HepG2 (cell line): ENCODE measurements at regions not wholly inside any gene's neighbourhood (a gene's known extent, or its start where the extent isn't known, plus 50 kb on each side); places are given as distances from the start of the nearest gene placed in this dataset.

Experiments used
- ATAC-seq: fragments of 200-7000 bp; cut with Tn5 transposase; 3 replicates; pipeline ENCODE4 v1.9.1; 2020; ENCODE audit warnings: mild to moderate bottlenecking, moderate library complexity
- BruUV-seq: library from RNA; stranded (reverse); fragments of 400-500 nt; replicated peaks from 2 replicates; lab custom pipeline; 2021; lab: Mats Ljungman, UMichigan
- CTCF ChIA-PET: fragments of 300-600 bp; formaldehyde crosslinking; extraction: SDS; loops from one replicate; lab custom pipeline; 2021; ENCODE audit warnings: low total read pairs, inconsistent platforms, low intra/inter-chr PET ratio; lab: Yijun Ruan, JAX
- POLR2A ChIA-PET: fragments of 350-600 bp; sonication (Branson Sonifier 250); formaldehyde crosslinking; loops from one replicate; lab custom pipeline; 2020; ENCODE audit warnings: antibody characterized with exemption, inconsistent platforms; lab: Yijun Ruan, JAX
- DNase-seq: peaks from one replicate; pipeline ENCODE4 v3.0.0-alpha.2; 2015; ENCODE audit warnings: low spot score
- FAIRE-seq: peaks from 3 replicates; lab custom pipeline; 2011; peaks lifted over from hg19 to GRCh38; lab: Jason Lieb, UNC
- H2AFZ ChIP-seq: one replicate; pipeline ENCODE4 v1.6.1; 2011; ENCODE audit warnings: low read length, inconsistent platforms
- H3K27ac ChIP-seq: fragments of 300-600 bp; 3 replicates; pipeline ENCODE4 v1.8.0; 2011; ENCODE audit warnings: mixed run types, mild to moderate bottlenecking, mixed read lengths, low read length, inconsistent platforms; ENCODE audit not compliant: insufficient read depth; ENCODE audit errors: extremely low read length
- H3K27me3 ChIP-seq, 2 experiments: fragments of 200-600 bp in 1 of 2; 2 replicates in 1 of 2; 3 replicates in 1 of 2; pipeline versions ENCODE4 v1.6.0 to v1.8.0; 2011; ENCODE audit warnings: low read length in 2 of 2, mild to moderate bottlenecking in 2 of 2, moderate library complexity in 2 of 2, inconsistent platforms in 1 of 2; ENCODE audit not compliant: insufficient read depth in 2 of 2, control insufficient read depth in 1 of 2
- H3K36me3 ChIP-seq, 2 experiments: fragments of 200-600 bp in 1 of 2; replicated peaks in 1 of 2; 2 replicates in 1 of 2; 3 replicates in 1 of 2; pipeline versions ENCODE4 v1.5.1 to v1.8.0; 2011; ENCODE audit warnings: low read length in 2 of 2, inconsistent platforms in 1 of 2; ENCODE audit not compliant: insufficient read depth in 2 of 2, control insufficient read depth in 1 of 2
- H3K4me1 ChIP-seq: 2 replicates; pipeline ENCODE4 v1.5.1; 2012; ENCODE audit warnings: low read length, inconsistent platforms; ENCODE audit not compliant: insufficient read depth
- H3K4me2 ChIP-seq: 2 replicates; pipeline ENCODE4 v1.6.0; 2011; ENCODE audit warnings: low read depth, low read length, inconsistent platforms
- H3K4me3 ChIP-seq, 3 experiments: fragments of 200-600 bp in 1 of 3; sonication (generic), shearing (Covaris generic) in 1 of 3; replicated peaks in 1 of 3; 2 replicates each; pipeline ENCODE4 v1.5.1; 2011 to 2016; ENCODE audit warnings: low read length in 3 of 3, inconsistent platforms in 2 of 3, low read depth in 2 of 3, mild to moderate bottlenecking in 2 of 3, control low read depth in 1 of 3, mixed read lengths in 1 of 3; ENCODE audit not compliant: insufficient read depth in 1 of 3
- H3K79me2 ChIP-seq: one replicate; pipeline ENCODE4 v1.6.1; 2011; ENCODE audit warnings: low read length, inconsistent platforms; ENCODE audit not compliant: insufficient read depth
- H3K9ac ChIP-seq: 2 replicates; pipeline ENCODE4 v1.6.0; 2011; ENCODE audit warnings: mild to moderate bottlenecking, low read depth, low read length, inconsistent platforms; ENCODE audit not compliant: insufficient read depth
- H3K9me3 ChIP-seq: 2 replicates; pipeline ENCODE4 v1.5.1; 2012; ENCODE audit warnings: mild to moderate bottlenecking, low read length
- H4K20me1 ChIP-seq: 2 replicates; pipeline ENCODE4 v1.6.0; 2011; ENCODE audit warnings: inconsistent platforms, mild to moderate bottlenecking, low read length, moderate library complexity; ENCODE audit not compliant: insufficient read depth
- CBX5 ChIP-seq: sonication (generic); formaldehyde crosslinking; IDR thresholded peaks from 2 replicates; pipeline ENCODE4 v1.4.0; 2020; ENCODE audit warnings: missing genetic modification reagents, borderline replicate concordance
- HOXD1 ChIP-seq: sonication (generic); formaldehyde crosslinking; IDR thresholded peaks from 2 replicates; pipeline ENCODE4 v1.5.0; 2020; ENCODE audit warnings: missing genetic modification reagents
- MLLT10 ChIP-seq: sonication (generic); formaldehyde crosslinking; IDR thresholded peaks from 2 replicates; pipeline ENCODE4 v1.4.0; 2020; ENCODE audit warnings: missing genetic modification reagents
- NFIC ChIP-seq: IDR thresholded peaks from 2 replicates; pipeline ENCODE4 v1.6.1; 2012; ENCODE audit warnings: mild to moderate bottlenecking, low read length, inconsistent platforms
- NFYB ChIP-seq: sonication (generic); formaldehyde crosslinking; IDR thresholded peaks from 2 replicates; pipeline ENCODE4 v1.4.0; 2020; ENCODE audit warnings: missing genetic modification reagents
- RBM22 ChIP-seq: fragments of 200-400 bp; formaldehyde crosslinking; optimal IDR thresholded peaks from 2 replicates; pipeline ENCODE3; 2017; ENCODE audit warnings: mild to moderate bottlenecking, low read length, moderate library complexity
- SNAPC2 ChIP-seq: sonication (generic); formaldehyde crosslinking; IDR thresholded peaks from 2 replicates; pipeline ENCODE4 v1.8.1; 2022; ENCODE audit warnings: mild to moderate bottlenecking, missing genetic modification reagents
- SOX6 ChIP-seq, 2 experiments: fragments of 450-650 bp in 1 of 2; sonication (generic) in 1 of 2; formaldehyde crosslinking in 1 of 2; IDR thresholded peaks; 2 replicates each; pipeline versions ENCODE4 v1.4.0 to v1.6.1; 2017 to 2020; ENCODE audit warnings: antibody characterized with exemption in 1 of 2, mild to moderate bottlenecking in 1 of 2, missing genetic modification reagents in 1 of 2
- THYN1 ChIP-seq: sonication (generic); formaldehyde crosslinking; IDR thresholded peaks from 2 replicates; pipeline ENCODE4 v1.8.1; 2023; ENCODE audit warnings: low read depth, mild to moderate bottlenecking, moderate library complexity, missing genetic modification reagents, borderline replicate concordance
- ZNF713 ChIP-seq: sonication (generic); formaldehyde crosslinking; IDR thresholded peaks from 2 replicates; pipeline ENCODE4 v1.4.0; 2020; ENCODE audit warnings: mild to moderate bottlenecking, missing genetic modification reagents
- in situ Hi-C: cut with HindIII; loops from 2 replicates; pipeline ENCODE4 v1.10.0; 2017; ENCODE audit warnings: low pct_unique_long_range_greater_than_20kb; ENCODE audit not compliant: extremely low pct_ligation_motif_present
- intact Hi-C: fragments of 100-400 bp; cut with micrococcal nuclease; formaldehyde crosslinking; loops from one replicate; pipeline ENCODE4 v1.10.0; 2022; ENCODE audit not compliant: unreplicated experiment
- TF ChIP-seq, protein P1 (sequence below): IDR thresholded peaks from 2 replicates; pipeline ENCODE4 v1.6.1; 2016; ENCODE audit warnings: missing genetic modification reagents, missing compliant biosample characterization
- TF ChIP-seq, protein P2 (sequence below): sonication (generic); formaldehyde crosslinking; IDR thresholded peaks from 2 replicates; pipeline ENCODE4 v1.8.0; 2022; ENCODE audit warnings: missing genetic modification reagents, mild to moderate bottlenecking, moderate library complexity, borderline replicate concordance
- TF ChIP-seq, protein P3 (sequence below): sonication (generic); formaldehyde crosslinking; IDR thresholded peaks from 2 replicates; pipeline ENCODE4 v1.4.0; 2020; ENCODE audit warnings: missing genetic modification reagents
- TF ChIP-seq, protein P4 (sequence below): conservative IDR thresholded peaks from 2 replicates; pipeline ENCODE4 v1.6.1; 2018; ENCODE audit warnings: missing genetic modification reagents

DNA sequence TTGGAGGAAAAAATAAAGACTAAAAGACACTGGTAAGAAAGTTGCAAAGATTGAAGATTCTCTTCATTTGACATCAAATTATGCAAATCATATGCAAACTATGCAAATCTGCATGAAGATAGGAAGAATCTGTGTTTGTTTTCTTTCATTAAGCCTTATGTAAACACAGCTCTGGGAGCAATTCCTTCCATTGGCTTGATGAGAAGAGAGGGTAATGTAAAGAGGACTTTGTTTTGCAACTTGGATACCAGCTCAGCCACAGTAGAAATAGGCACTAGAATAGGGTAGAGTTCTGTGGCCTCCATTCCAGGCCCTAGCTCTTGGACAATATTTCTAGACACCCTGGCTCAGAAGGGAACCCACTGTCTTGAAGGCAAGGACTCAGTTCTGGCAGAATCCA is 388.4 kb upstream of the RASGEF1B start:
- no peak for FAIRE-seq
- ChIA-PET CTCF (no interaction called here), POLR2A (no interaction called here)

More for the DNA sequence above, 388.4 kb upstream of the RASGEF1B start:
- TF ChIP-seq CBX5 (CRISPR knock-in tag) = no peak
- TF ChIP-seq NFIC = no peak
- TF ChIP-seq, protein P1, sequence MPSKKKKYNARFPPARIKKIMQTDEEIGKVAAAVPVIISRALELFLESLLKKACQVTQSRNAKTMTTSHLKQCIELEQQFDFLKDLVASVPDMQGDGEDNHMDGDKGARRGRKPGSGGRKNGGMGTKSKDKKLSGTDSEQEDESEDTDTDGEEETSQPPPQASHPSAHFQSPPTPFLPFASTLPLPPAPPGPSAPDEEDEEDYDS (CRISPR knock-in tag) = no peak
- no peak for TF ChIP-seq HOXD1 (CRISPR knock-in tag)
- TF ChIP-seq RBM22 = no peak
- TF ChIP-seq NFYB (CRISPR knock-in tag) = no peak
- TF ChIP-seq, protein P2, sequence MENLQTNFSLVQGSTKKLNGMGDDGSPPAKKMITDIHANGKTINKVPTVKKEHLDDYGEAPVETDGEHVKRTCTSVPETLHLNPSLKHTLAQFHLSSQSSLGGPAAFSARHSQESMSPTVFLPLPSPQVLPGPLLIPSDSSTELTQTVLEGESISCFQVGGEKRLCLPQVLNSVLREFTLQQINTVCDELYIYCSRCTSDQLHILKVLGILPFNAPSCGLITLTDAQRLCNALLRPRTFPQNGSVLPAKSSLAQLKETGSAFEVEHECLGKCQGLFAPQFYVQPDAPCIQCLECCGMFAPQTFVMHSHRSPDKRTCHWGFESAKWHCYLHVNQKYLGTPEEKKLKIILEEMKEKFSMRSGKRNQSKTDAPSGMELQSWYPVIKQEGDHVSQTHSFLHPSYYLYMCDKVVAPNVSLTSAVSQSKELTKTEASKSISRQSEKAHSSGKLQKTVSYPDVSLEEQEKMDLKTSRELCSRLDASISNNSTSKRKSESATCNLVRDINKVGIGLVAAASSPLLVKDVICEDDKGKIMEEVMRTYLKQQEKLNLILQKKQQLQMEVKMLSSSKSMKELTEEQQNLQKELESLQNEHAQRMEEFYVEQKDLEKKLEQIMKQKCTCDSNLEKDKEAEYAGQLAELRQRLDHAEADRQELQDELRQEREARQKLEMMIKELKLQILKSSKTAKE (CRISPR knock-in tag) = no peak
- TF ChIP-seq, protein P3, sequence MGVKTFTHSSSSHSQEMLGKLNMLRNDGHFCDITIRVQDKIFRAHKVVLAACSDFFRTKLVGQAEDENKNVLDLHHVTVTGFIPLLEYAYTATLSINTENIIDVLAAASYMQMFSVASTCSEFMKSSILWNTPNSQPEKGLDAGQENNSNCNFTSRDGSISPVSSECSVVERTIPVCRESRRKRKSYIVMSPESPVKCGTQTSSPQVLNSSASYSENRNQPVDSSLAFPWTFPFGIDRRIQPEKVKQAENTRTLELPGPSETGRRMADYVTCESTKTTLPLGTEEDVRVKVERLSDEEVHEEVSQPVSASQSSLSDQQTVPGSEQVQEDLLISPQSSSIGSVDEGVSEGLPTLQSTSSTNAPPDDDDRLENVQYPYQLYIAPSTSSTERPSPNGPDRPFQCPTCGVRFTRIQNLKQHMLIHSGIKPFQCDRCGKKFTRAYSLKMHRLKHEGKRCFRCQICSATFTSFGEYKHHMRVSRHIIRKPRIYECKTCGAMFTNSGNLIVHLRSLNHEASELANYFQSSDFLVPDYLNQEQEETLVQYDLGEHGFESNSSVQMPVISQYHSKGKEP (CRISPR knock-in tag) = no peak
- TF ChIP-seq SNAPC2 (CRISPR knock-in tag) = no peak
- TF ChIP-seq, protein P4, sequence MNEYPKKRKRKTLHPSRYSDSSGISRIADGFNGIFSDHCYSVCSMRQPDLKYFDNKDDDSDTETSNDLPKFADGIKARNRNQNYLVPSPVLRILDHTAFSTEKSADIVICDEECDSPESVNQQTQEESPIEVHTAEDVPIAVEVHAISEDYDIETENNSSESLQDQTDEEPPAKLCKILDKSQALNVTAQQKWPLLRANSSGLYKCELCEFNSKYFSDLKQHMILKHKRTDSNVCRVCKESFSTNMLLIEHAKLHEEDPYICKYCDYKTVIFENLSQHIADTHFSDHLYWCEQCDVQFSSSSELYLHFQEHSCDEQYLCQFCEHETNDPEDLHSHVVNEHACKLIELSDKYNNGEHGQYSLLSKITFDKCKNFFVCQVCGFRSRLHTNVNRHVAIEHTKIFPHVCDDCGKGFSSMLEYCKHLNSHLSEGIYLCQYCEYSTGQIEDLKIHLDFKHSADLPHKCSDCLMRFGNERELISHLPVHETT = no peak
- TF ChIP-seq SOX6 (IDR thresholded peaks at IDR 0.05) = no peak
- TF ChIP-seq SOX6 (CRISPR knock-in tag; IDR thresholded peaks at IDR 0.05) = no peak
- TF ChIP-seq ZNF713 (CRISPR knock-in tag) = no peak
- no peak for TF ChIP-seq MLLT10 (CRISPR knock-in tag)
- TF ChIP-seq THYN1 (CRISPR knock-in tag) = no peak
- Histone ChIP-seq H3K9ac (no peak overlapping the region), H2AFZ (no peak overlapping the region), H3K36me3 (no peaks in the 10 kb centered on the region), H3K79me2 (no peaks in the 10 kb centered on the region), H3K27ac (no peak overlapping the region), H3K4me3 (no peak overlapping the region), H3K27me3 (no peaks in the 10 kb centered on the region), H3K4me1 (no peaks in the 10 kb centered on the region), H3K9me3 (peaks cover 8% of the 10 kb centered on the region), H4K20me1 (no peaks in the 10 kb centered on the region), H3K4me2 (no peak overlapping the region)
- intact Hi-C loops (no loop called here), in situ Hi-C loops (no loop called here)
- BruUV-seq = no TSS peak
- DNase-seq (no peak), ATAC-seq (no peak)
